Neural crest cell (in vitro differentiated cells): ENCODE measurements at regions not wholly inside any gene's neighbourhood (a gene's known extent, or its start where the extent isn't known, plus 50 kb on each side); places are given as distances from the start of the nearest gene placed in this dataset.

Source experiments
- DNase-seq: peaks from one replicate; pipeline ENCODE4 v3.0.0; 2021; ENCODE audit warnings: low read depth, mixed read lengths, low spot score
- H3K27ac Mint-ChIP-seq: one replicate; pipeline ENCODE4 v1.8.0; 2021; ENCODE audit warnings: mild to moderate bottlenecking, mixed read lengths; ENCODE audit not compliant: unreplicated experiment
- H3K27me3 Mint-ChIP-seq: 2 replicates; pipeline ENCODE4 v1.8.0; 2021; ENCODE audit warnings: low read depth, mild to moderate bottlenecking, mixed read lengths
- H3K36me3 Mint-ChIP-seq: 2 replicates; pipeline ENCODE4 v1.8.0; 2021; ENCODE audit warnings: low read depth, mild to moderate bottlenecking, mixed read lengths
- H3K4me1 Mint-ChIP-seq: 2 replicates; pipeline ENCODE4 v1.8.0; 2021; ENCODE audit warnings: mixed read lengths
- H3K4me3 Mint-ChIP-seq: one replicate; pipeline ENCODE4 v1.8.0; 2021; ENCODE audit warnings: mild to moderate bottlenecking, mixed read lengths
- H3K9me3 Mint-ChIP-seq: 2 replicates; pipeline ENCODE4 v1.8.0; 2021; ENCODE audit warnings: mixed read lengths
- CTCF ChIP-seq: fragments of 200-600 bp; sonication (generic); conservative IDR thresholded peaks from 2 replicates; pipeline ENCODE4 v1.5.0; 2021; ENCODE audit warnings: antibody characterized with exemption, mild to moderate bottlenecking

- Mint-ChIP-seq H3K4me3 (no peak overlapping the region), H3K27ac (no peak overlapping the region)
Measured at GRCh38 chr13:82701020-82701419, 1181.3 kb downstream of the SLITRK1 start.

GRCh38 chr13:82698941-82699340 is 1183.3 kb downstream of the SLITRK1 start:
- no peak overlapping the region for H3K27ac Mint-ChIP-seq
- TF ChIP-seq CTCF, result no peak
- H3K36me3 Mint-ChIP-seq, result no peaks in the 10 kb centered on the region
- DNase-seq, result no peak
- H3K4me1 Mint-ChIP-seq, result no peaks in the 10 kb centered on the region
- no peak overlapping the region for H3K4me3 Mint-ChIP-seq
- H3K9me3 Mint-ChIP-seq, result no peaks in the 10 kb centered on the region
- H3K27me3 Mint-ChIP-seq, result no peaks in the 10 kb centered on the region

More at GRCh38 chr13:82701020-82701419, 1181.3 kb downstream of the SLITRK1 start:
- H3K36me3 Mint-ChIP-seq, result no peaks in the 10 kb centered on the region
- DNase-seq, result no peak
- TF ChIP-seq CTCF, result no peak
- no peaks in the 10 kb centered on the region for H3K27me3 Mint-ChIP-seq
- no peaks in the 10 kb centered on the region for H3K4me1 Mint-ChIP-seq
- H3K9me3 Mint-ChIP-seq, result no peaks in the 10 kb centered on the region

GRCh38 chr13:82698383-82698782 is 1183.9 kb downstream of the SLITRK1 start:
- H3K9me3 Mint-ChIP-seq, result no peaks in the 10 kb centered on the region
- H3K27me3 Mint-ChIP-seq, result no peaks in the 10 kb centered on the region
- no peak overlapping the region for H3K27ac Mint-ChIP-seq
- H3K4me1 Mint-ChIP-seq, result no peaks in the 10 kb centered on the region
- H3K4me3 Mint-ChIP-seq, result no peak overlapping the region
- no peaks in the 10 kb centered on the region for H3K36me3 Mint-ChIP-seq
- TF ChIP-seq CTCF, result no peak
- DNase-seq, result no peak

- Mint-ChIP-seq H3K4me3 (no peak overlapping the region), H3K36me3 (no peaks in the 10 kb centered on the region), H3K4me1 (no peaks in the 10 kb centered on the region), H3K27ac (no peak overlapping the region), H3K27me3 (no peaks in the 10 kb centered on the region), H3K9me3 (no peaks in the 10 kb centered on the region)
- no peak for DNase-seq
- TF ChIP-seq CTCF, result no peak
Measured at GRCh38 chr13:82693607-82694006, 1188.7 kb downstream of the SLITRK1 start.

GRCh38 chr13:82688400-82688994 is 1193.8 kb downstream of the SLITRK1 start:
- Mint-ChIP-seq H3K4me3 (no peak overlapping the region), H3K4me1 (no peaks in the 10 kb centered on the region), H3K9me3 (peaks cover 8% of the 10 kb centered on the region), H3K36me3 (peaks cover 1% of the 10 kb centered on the region), H3K27ac (no peak overlapping the region), H3K27me3 (no peaks in the 10 kb centered on the region)
- DNase-seq, result no peak
- no peak for TF ChIP-seq CTCF
